ENCODE measurements at regions not wholly inside any gene's neighbourhood (a gene's known extent, or its start where the extent isn't known, plus 50 kb on each side); places are given as distances from the start of the nearest gene placed in this dataset.

- DNase-seq: no peak
- intact Hi-C loops (cut with DNase I): no loop called here
- no peak for TF ChIP-seq CTCF (IDR thresholded peaks at IDR 0.05)
- no peak for TF ChIP-seq POLR2A (IDR thresholded peaks at IDR 0.05)
- H3K27me3 ChIP-seq: no peaks in the 10 kb centered on the region
- H3K27ac ChIP-seq: no peak overlapping the region
- WGBS, 2 donors: 70 to 95% methylated on average over 2 of the region's 2 CpGs
- H3K36me3 ChIP-seq: no peaks in the 10 kb centered on the region
- H3K4me1 ChIP-seq: no peaks in the 10 kb centered on the region
- H3K9me3 ChIP-seq: no peaks in the 10 kb centered on the region
- no peak overlapping the region for H3K4me3 ChIP-seq (replicated peaks in 1 of 3)
Measured at GRCh38 chr1:60463146-60463545, 389.6 kb upstream of the C1orf87 start.

GRCh38 chr1:60461925-60462595 is 388.5 kb upstream of the C1orf87 start:
- intact Hi-C loops (cut with DNase I): no loop called here
- H3K27me3 ChIP-seq: no peaks in the 10 kb centered on the region
- no peak overlapping the region for H3K4me3 ChIP-seq (replicated peaks in 1 of 3)
- H3K9me3 ChIP-seq: no peaks in the 10 kb centered on the region
- TF ChIP-seq POLR2A (IDR thresholded peaks at IDR 0.05) (no peak), CTCF (IDR thresholded peaks at IDR 0.05) (no peak)
- no peak overlapping the region for H3K27ac ChIP-seq
- no peaks in the 10 kb centered on the region for H3K4me1 ChIP-seq
- 80 to 85% methylated on average over 5 of the region's 5 CpGs for WGBS, 2 donors
- no peaks in the 10 kb centered on the region for H3K36me3 ChIP-seq
- no peak for DNase-seq

GRCh38 chr1:60458111-60458510 is 384.5 kb upstream of the C1orf87 start:
- Histone ChIP-seq H3K27ac (no peak overlapping the region), H3K36me3 (no peaks in the 10 kb centered on the region), H3K9me3 (no peaks in the 10 kb centered on the region), H3K27me3 (no peaks in the 10 kb centered on the region), H3K4me3 (replicated peaks in 1 of 3) (no peak overlapping the region), H3K4me1 (no peaks in the 10 kb centered on the region)
- DNase-seq: no peak
- TF ChIP-seq CTCF (IDR thresholded peaks at IDR 0.05): no peak
- TF ChIP-seq POLR2A (IDR thresholded peaks at IDR 0.05): no peak
- 83% methylated on average over 1 of the region's 1 CpG for WGBS, 2 donors
- intact Hi-C loops (cut with DNase I): no loop called here

- H3K36me3 ChIP-seq: no peaks in the 10 kb centered on the region
- 78 to 92% methylated on average over 1 of the region's 1 CpG for WGBS, 2 donors
- no peaks in the 10 kb centered on the region for H3K9me3 ChIP-seq
- no peaks in the 10 kb centered on the region for H3K27me3 ChIP-seq
- intact Hi-C loops (cut with DNase I): no loop called here
- H3K4me1 ChIP-seq: no peaks in the 10 kb centered on the region
- no peak for TF ChIP-seq POLR2A (IDR thresholded peaks at IDR 0.05)
- TF ChIP-seq CTCF (IDR thresholded peaks at IDR 0.05): no peak
- no peak overlapping the region for H3K4me3 ChIP-seq (replicated peaks in 1 of 3)
- no peak overlapping the region for H3K27ac ChIP-seq
- no peak for DNase-seq
Measured at GRCh38 chr1:60449876-60450275, 376.3 kb upstream of the C1orf87 start.

GRCh38 chr1:60448850-60449249 is 375.3 kb upstream of the C1orf87 start:
- no peaks in the 10 kb centered on the region for H3K27me3 ChIP-seq
- H3K4me3 ChIP-seq (replicated peaks in 1 of 3): no peak overlapping the region
- no peak for DNase-seq
- intact Hi-C loops (cut with DNase I): no loop called here
- no peaks in the 10 kb centered on the region for H3K36me3 ChIP-seq
- TF ChIP-seq CTCF (IDR thresholded peaks at IDR 0.05) (no peak), POLR2A (IDR thresholded peaks at IDR 0.05) (no peak)
- H3K4me1 ChIP-seq: no peaks in the 10 kb centered on the region
- no peaks in the 10 kb centered on the region for H3K9me3 ChIP-seq
- no peak overlapping the region for H3K27ac ChIP-seq
- 57 to 67% methylated on average over 1 of the region's 1 CpG for WGBS, 2 donors

Measured in thyroid gland (tissue), 4 donors.